Glomerular visceral epithelial cell (primary cell): ENCODE measurements at regions not wholly inside any gene's neighbourhood (a gene's known extent, or its start where the extent isn't known, plus 50 kb on each side); places are given as distances from the start of the nearest gene placed in this dataset.
"Not testable (repeated sequence)": the region's sequence is repeated elsewhere in the genome, so short reads cannot be mapped to it uniquely, and the experiment has no call there.

Experiments used
- DNase-seq: peaks from one replicate; pipeline ENCODE4 v3.0.0-alpha.2; 2016; ENCODE audit errors: extremely low spot score

- DNase-seq: no peak
Measured at GRCh38 chr9:25461416-25461815, 216.8 kb downstream of the TUSC1 start.

DNA sequence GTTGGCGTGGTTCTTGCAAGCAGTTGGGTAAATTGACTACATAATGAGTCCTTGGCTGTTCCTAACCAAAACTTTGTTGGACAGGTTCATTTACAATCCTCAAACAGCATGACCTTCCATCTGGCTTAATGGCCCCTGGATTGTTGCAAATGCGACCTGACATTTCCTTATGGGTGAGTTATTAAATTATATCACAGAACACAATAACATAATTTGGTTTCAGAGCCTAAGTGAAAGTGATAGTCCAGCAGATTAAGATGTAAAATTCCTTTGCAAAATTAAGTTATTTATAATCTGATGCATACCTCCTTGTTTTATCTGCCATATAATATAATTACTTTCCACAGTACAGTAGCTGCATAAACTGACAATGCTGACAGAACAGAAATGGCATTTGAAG lies 224.4 kb downstream of the TUSC1 start:
- DNase-seq: no peak

DNA sequence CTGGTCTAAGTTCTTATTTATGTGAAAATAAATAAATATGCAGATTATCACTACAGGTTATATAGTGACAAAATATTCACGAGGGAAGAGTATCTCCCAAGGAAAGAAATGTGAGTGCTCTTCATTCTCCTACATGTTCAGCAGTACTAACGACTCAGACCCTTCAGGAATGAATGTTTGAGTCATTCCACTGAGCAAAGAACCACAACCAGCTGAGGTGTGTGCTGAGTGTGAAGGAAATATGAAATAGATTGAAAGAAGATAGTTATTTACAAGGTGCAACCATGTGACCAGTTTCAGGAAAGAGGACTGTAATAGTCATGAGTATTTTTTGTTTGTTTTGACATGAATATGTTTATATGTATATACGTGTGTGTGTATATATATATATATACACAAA lies 228.7 kb downstream of the TUSC1 start:
- DNase-seq: peak; percentile 7

- not testable (repeated sequence) for DNase-seq
Measured at GRCh38 chr9:25445721-25446120, 232.5 kb downstream of the TUSC1 start.

DNA sequence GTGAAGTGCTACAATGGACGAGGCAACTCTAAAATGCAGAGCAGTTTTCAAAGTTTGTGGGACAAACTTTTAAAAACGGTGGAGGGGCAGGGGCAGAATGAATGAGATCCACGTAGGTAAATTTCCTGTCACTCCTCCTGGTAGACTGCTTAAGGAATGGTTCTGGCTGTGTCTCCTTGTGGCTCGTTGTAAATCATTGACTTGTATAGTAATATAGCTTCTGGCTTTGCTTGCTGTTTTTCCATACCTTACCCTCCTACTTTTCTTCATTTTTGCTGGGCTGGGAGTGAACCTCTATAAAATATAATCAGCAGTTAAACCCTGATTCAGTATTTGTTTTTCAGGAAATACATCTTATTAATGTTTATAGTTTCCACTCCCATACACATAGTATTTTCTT lies 235.7 kb downstream of the TUSC1 start:
- DNase-seq: peak; percentile 8

DNA sequence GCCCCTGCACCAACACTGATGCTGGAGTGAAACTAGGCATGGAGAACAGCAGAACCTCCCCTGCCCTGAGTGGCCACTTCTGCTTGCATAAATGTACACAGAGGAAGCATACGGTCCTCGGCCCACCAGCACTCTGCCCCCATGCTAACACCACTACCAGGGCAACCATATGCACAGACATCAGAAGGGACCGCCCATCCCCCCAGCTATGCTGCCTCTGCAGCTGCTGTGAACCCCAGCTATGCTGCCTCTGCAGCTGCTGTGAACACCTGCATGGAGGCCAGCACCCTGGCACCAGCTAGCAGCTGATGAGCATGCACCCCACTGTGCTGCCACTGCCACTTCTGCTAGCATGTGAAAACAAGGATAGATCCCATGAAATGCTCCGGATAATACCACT lies 250.3 kb downstream of the TUSC1 start:
- DNase-seq: no peak

DNA sequence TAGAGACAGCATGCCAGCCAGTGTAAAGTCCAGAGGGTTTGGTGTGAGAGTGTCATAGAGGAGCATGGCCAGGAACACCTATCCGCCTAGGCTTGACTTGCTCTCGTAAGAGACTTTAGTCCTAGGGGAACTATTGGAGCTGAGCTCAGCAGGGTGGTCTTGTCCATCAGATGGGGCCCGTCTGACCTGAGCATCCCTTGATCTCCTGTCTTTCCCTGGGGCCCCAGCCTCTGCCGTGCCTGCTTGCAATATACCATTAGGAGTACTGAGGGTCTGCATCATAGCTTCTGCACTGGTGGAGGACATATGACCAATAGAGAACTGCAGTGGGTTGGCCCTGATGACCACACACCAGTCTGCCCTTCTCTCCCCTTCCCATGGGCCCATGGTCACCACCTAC lies 251.0 kb downstream of the TUSC1 start:
- DNase-seq: no peak

DNA sequence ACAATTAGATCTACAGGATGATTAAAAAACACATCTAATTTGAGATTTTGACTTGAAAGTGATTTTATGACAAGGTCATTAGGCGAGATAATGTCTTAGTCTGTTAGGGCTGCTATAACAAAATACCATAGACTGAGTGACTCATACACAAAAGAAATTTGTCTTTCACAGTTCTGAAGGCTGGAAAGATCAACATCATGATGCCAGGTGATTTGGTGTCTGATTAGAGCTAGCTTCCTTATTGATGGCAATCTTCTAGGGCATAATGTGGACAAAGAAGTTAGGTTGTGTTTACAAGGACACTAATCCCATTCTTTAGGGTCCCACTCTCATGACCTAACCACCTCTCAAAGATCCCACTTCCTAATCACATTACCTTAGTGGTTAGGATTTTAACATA lies 256.7 kb downstream of the TUSC1 start:
- no peak for DNase-seq

DNA sequence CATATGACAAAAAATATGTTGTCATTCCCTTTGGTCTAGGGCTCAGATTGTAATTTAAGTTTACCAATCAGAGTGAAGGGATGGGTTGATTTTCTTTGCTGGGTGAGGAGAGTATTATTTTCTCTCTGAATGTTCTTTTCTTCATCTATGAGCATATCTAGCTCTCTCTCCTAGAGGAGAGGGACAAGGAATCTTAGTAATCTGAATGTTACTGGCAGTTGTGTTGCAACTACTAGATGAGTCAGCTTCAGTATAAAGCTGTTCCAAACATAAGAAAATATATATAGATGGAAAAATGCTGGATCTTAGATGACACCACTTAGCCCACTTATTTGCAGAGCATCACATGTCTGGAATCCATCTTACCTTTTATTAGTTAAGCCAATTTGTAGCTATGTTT lies 259.3 kb downstream of the TUSC1 start:
- no peak for DNase-seq

DNA sequence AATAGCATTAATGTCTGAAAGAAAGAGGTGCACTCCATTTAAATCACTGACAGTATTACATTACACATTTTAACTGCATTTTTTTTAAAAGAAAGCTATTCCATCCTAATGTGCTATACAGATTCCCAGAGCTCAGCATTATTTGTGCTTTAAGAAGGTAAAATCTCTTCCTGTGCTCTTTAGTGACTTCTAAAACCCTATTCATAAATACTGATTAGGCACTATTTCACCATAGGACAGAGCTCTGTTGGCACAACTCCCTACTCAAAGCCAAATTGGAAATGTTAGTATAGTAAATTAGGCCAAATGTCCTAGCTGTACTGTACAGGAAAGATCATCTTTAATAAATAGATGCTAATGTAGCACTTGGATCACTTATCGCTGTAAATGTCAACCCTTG lies 262.5 kb downstream of the TUSC1 start:
- DNase-seq: no peak

DNA sequence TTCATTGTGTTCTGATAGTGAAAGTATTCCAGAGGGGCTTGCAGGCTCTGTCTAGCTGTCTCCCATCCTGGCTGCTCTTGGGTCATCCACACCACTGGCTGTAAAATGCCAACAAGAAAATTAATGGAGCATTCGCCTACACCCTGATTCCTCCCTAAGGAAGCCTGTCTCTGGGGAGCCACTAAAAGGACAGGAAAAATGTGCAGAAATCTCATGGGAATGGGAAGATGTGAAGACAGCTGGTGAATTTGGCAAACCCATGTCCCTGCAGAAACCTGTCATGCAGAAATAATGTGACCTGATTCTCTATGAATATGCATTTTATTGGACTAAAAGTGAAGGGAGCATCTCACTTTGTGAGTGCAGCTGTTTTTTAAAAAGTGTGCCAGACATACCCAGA lies 265.6 kb downstream of the TUSC1 start:
- DNase-seq: no peak

- DNase-seq: no peak
Measured at GRCh38 chr9:25397746-25398145, 280.5 kb downstream of the TUSC1 start.

GRCh38 chr9:25396828-25397227 lies 281.4 kb downstream of the TUSC1 start:
- no peak for DNase-seq

GRCh38 chr9:25381141-25381540 lies 297.1 kb downstream of the TUSC1 start:
- DNase-seq: no peak

DNA sequence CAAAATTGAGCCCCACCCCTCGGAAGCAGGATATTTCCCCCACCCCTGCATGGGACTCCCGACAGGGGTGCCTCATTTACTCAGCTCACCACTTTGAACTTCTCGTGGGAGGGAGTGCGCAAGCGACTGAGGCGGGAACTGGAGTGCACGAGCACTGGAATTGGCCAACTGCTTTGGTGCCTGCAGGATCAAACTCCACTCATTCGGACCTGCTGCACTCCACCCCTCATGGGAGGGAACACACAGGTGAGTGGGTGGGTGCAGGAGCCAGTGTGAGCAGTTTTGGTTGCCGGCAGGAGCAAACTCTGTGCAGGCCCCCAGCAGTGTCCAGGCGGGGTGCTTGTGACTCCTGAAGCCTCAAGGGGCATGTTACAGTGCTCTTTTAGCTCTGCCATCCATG lies 301.2 kb downstream of the TUSC1 start:
- no peak for DNase-seq

DNA sequence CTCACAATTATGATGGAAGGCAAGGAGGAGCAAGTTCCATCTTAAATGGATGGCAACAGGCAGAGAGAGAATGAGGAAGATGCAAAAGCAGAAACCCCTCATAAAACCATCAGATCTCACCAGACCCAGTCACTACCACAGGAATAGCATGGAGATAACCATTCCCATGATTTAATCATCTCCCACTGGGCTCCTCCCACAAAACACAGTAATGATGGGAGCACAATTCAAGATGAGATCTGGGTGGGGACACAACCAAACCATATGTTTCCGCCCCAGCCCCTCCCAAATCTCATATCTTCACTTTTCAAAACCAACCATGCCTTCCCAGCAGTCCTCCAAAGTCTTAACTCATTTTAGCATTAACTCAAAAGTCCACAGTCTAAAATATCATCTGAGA lies 304.0 kb downstream of the TUSC1 start:
- no peak for DNase-seq

DNA sequence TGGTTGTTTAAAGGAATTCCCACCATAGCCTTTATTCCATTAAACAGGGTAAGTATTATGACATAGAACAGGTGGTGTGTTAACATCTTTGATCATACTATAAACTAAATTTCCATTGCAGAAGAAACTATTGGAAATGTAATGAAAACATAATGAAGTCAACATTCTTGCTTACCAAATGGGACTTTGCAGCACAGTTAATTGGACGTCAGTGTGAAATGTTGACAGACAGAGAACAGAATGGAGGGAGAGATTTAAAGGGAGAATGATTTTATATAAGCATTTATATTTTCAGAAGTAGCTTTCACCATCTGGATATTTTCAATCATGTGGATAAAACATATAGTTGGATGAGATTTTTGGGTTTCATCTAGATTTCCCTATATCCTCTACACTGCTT lies 311.3 kb downstream of the TUSC1 start:
- no peak for DNase-seq

GRCh38 chr9:25353783-25354182 lies 324.5 kb downstream of the TUSC1 start:
- DNase-seq: no peak

DNA sequence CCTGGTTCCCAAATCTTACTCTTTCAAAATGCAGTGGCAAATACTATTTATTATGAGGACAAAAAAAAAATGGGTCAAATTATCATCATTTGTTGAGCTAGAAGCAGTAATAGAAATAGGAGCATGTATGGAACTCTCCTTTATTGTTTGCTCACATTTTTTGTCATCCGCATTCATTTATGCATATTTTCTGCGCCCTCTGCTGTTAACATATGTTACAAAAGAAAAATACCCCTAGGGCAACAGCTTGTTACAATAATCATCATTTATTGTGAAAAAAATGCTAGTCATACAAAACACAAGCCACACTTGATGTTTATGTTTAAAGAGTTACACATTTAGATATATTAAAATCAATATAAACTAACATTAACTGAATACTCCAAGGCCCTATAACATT lies 328.2 kb downstream of the TUSC1 start:
- no peak for DNase-seq

- no peak for DNase-seq
Measured at GRCh38 chr9:25322142-25322541, 356.1 kb downstream of the TUSC1 start.

DNA sequence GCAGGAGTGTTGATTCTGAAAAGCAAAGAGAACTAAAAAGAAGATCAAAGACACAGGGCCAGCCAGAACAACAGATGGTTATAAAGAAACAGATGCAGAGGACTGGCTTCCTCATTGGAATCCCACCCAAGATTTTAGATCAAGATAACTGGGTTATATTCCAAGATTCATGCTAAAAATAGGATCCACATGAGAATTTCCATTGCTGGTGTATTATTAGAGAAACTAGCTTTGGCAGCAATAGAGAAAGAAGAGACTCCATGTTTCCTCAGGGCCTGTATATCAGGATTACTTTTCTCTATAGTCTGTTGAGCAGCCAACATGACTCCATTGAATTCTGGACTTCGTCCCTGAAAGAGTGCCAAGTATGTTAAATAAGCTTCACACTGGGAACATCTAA lies 367.3 kb downstream of the TUSC1 start:
- no peak for DNase-seq

DNA sequence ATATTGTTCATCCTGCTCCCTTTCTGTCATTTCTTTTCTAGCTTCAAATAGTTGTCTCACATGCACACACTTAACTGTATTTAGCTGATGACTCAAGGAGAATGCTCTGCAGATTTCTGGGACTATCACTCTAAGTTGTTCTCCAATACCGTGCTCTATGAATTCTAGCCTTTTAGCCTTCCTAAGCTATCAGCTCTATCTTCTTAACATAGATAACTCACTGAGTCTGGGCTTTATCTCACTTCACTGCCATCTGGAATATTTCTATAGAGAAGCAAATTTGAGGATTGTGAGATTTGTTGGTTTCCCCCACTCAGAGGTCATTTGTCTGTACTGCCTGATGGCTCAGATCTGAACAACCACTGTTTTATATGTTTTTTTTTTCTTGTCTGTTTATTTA lies 369.7 kb downstream of the TUSC1 start:
- DNase-seq: no peak

GRCh38 chr9:25302601-25303000 lies 375.6 kb downstream of the TUSC1 start:
- no peak for DNase-seq

DNA sequence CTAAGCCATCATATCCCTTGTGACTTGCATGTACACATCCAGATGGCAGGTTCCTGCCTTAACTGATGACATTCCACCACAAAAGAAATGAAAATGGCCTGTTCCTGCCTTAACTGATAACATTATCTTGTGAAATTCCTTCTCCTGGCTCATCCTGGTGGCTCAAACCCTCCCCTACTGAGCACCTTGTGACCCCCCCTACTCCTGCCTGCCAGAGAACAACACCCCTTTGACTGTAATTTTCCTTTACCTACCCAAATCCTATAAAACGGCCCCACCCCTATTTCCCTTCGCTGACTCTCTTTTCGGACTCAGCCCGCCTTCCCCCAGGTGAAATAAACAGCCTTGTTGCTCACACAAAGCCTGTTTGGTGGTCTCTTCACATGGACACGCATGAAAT lies 390.0 kb downstream of the TUSC1 start:
- DNase-seq: not testable (repeated sequence)

DNA sequence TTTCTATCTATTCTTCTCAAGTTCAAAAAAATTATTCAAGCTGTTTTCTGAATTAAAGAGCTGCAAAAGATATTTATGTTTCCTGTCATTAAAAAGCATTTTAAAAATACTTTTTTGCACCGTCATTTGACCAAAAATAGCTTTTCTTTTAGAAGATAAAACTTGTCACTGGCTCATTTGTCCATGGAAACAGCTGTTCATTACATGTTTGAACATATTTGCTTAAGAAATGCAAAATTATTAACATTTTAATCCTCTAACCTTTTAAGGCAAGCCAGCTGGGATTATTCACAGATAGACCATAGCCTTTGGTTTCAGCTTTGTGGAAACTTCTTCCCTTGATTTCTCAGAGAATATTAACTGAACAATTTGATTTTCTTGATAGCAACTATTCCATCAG lies 393.9 kb downstream of the TUSC1 start:
- DNase-seq: no peak
